Activated CD8-positive, alpha-beta memory T cell treated with anti-CD3 and anti-CD28 coated beads for 36 hours (primary cell): ENCODE measurements at regions not wholly inside any gene's neighbourhood (a gene's known extent, or its start where the extent isn't known, plus 50 kb on each side); places are given as distances from the start of the nearest gene placed in this dataset.

ENCODE experiments used
- CTCF ChIA-PET: fragments of 350-600 bp; sonication (Branson Sonifier 250); formaldehyde crosslinking; loops from one replicate; lab custom pipeline; 2021; ENCODE audit warnings: antibody characterized with exemption; lab: Charles Lee
- POLR2A ChIA-PET: fragments of 350-600 bp; sonication (Branson Sonifier 250); formaldehyde crosslinking; loops from one replicate; lab custom pipeline; 2021; ENCODE audit warnings: antibody characterized with exemption; lab: Charles Lee

- POLR2A ChIA-PET: no interaction called here
- CTCF ChIA-PET: no interaction called here
Measured at GRCh38 chr15:29888646-29889045, 66.4 kb upstream of the TJP1 start.

GRCh38 chr15:29887721-29888120, 65.5 kb upstream of the TJP1 start:
- ChIA-PET POLR2A (no interaction called here), CTCF (no interaction called here)

GRCh38 chr15:29885183-29885582, 62.9 kb upstream of the TJP1 start:
- ChIA-PET POLR2A (no interaction called here), CTCF (no interaction called here)

DNA sequence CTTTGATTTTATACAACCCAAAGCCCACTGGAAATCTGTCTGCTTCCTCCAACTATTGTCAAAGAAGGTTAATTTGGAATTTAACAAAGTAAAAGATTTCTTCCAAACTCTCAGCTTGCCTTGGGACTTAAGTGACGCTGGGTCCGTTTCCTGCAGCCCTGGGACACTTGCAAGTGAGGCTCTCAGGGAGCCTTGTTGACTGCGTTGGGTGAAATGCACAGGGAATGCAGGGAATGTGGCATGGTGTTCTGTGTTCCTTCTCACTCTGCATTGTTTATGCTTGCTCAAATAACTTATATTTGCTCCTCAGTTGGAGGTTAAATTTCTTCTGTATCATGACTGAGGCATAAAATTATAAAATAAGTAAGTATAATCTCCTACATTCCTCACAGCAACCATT, 60.9 kb upstream of the TJP1 start:
- POLR2A ChIA-PET: no interaction called here
- CTCF ChIA-PET: no interaction called here

DNA sequence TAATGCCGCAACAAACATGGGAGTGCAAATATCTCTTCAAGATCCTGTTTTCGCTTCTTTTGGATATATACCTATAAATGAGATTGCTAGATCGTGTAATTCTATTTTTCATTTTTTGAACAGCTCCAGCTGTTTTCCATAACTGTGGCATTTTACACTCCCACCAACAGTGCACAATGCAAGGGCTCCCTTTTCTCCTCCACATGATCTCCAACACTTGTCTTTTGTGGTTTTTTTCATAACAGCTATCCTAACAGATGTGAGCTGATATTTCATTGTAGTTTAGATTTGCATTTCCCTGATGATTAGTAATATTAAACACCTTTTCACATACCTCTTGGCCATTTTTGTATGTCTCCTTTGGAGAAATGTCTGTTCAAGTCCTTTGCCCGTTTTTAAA, 58.6 kb upstream of the TJP1 start:
- CTCF ChIA-PET: no interaction called here
- POLR2A ChIA-PET: no interaction called here

DNA sequence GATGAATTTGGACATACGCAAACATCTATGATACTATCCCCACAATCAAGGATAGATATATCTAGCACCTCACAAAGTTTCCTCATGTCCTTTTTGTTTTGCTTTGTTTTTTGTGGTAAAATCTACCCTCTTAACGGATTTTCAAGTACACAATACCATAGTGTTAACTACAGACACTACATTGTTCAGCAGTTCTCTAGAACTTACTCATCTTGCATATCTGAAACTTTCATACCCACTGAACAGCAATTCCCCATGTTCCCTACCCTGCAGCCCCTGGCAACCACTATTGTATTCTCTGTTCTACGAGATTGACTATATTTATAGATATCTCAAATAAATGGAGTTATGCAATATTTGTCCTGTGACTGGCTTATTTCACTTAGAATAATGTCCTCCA, 58.1 kb upstream of the TJP1 start:
- CTCF ChIA-PET: no interaction called here
- POLR2A ChIA-PET: no interaction called here

- ChIA-PET POLR2A (no interaction called here), CTCF (no interaction called here)
Measured at GRCh38 chr15:29874977-29875376, 52.7 kb upstream of the TJP1 start.

GRCh38 chr15:29873947-29874411, 51.7 kb upstream of the TJP1 start:
- POLR2A ChIA-PET: no interaction called here

GRCh38 chr15:29873264-29873663, 51.0 kb upstream of the TJP1 start:
- ChIA-PET CTCF (no interaction called here), POLR2A (no interaction called here)

More at GRCh38 chr15:29873947-29874411, 51.7 kb upstream of the TJP1 start:
- CTCF ChIA-PET: no interaction called here

DNA sequence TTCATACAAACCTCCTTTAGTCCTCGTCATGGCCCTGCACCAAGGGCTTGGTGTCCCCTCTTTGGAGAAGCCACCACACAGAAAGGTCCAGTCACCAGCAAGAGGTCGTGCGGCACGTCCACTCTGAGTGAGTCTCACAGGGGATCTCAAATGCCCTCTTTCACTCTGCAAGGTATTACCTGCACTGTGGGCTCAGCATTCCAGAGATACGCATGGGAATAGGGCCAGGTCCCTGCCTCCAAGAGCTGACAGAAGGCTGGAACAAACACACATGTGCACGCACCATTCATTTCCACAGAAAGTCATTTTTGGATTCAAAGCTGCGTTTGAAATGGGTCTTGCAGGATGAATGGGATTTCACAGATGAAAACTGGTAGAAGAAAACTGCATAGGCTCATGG, 50.4 kb upstream of the TJP1 start:
- POLR2A ChIA-PET: no interaction called here
- CTCF ChIA-PET: no interaction called here
